HG03520 (cell line): ENCODE measurements at regions not wholly inside any gene's neighbourhood (a gene's known extent, or its start where the extent isn't known, plus 50 kb on each side); places are given as distances from the start of the nearest gene placed in this dataset.
"Not testable (repeated sequence)": the region's sequence is repeated elsewhere in the genome, so short reads cannot be mapped to it uniquely, and the experiment has no call there.

Experiments used
- ATAC-seq: cut with Tn5 transposase; IDR thresholded peaks from one replicate; pipeline ENCODE4 v1.9.1; 2021; ENCODE audit warnings: mild to moderate bottlenecking, moderate library complexity; ENCODE audit not compliant: unreplicated experiment

DNA sequence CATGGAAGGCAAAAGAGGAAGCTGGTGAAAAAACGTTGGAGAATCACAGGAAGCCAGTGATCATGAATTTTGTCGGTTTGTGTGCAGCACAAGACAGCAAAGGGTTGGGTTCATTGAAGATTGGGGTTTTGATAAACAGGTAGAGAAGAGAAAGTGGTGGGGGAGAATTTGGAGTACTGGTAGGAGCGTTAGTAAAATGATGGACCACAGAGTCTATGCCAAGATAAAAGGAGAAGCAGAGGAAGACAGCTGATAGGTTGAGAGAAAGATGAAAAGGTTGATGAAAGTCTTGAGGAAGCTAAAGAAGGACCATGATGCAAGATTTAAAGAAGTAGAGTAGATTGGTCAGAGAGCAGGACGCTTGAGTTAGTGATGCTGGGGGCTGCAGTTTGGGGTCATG lies 156.8 kb upstream of the POU3F1 start:
- no peak for ATAC-seq

DNA sequence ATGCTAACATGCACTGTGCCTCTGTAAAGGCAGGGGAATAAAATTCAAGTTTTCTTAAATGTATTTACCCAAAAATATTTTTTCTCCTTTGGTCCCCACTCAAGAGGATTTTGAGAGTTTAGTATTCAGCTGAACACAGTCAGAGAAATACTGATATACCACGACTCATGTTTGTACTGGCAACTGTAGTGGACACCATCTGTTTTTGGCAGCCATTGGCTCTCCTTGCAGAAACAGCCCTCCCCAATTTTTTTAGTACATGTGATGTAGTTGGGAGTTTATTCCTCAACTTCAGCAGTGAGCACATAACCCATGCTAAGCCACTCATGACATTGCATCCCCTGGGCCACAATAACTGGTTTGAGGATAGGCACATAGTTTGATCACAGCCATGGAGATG lies 154.8 kb upstream of the POU3F1 start:
- no peak for ATAC-seq

DNA sequence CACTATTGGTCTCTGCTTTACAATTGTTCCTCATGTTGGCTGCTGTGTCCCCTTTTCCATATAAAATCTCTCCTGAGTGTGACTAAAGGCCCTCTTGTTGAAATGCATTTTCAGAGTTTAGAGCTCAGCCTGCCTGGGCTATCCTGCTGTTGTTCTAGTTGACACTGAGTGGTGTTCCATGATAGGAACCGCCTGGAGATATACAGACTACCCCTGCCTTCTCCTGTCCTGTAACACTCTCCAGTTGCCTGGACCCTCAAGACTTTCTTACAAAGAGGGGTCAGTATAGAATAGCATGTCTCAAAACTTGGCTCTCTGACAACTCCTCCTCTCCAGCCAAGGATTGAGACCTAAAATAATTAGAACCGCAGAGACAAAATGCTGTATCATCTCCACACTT lies 152.0 kb upstream of the POU3F1 start:
- ATAC-seq, result no peak

GRCh38 chr1:38198099-38198498 lies 151.5 kb upstream of the POU3F1 start:
- no peak for ATAC-seq

- ATAC-seq, result no peak
Measured at GRCh38 chr1:38197312-38198061, 150.9 kb upstream of the POU3F1 start.

DNA sequence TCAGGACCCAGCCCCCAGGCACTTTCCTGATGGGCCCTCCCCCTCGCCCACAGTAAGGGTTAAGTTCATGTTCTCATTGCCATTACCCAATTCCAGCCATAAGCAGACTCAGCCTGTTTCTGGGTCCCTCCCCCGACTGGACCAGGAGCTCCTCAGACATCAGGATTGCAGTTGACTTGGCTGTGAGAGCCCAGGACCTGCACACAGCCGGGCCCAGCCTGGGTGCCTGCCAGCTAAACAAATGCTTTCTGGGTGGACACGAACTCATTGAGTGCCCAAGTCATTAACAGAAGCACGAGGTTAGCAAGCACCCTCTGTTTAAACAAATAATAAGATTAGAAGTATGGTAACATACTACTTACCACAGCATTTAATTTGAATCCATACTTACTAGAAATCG lies 147.9 kb upstream of the POU3F1 start:
- no peak for ATAC-seq

DNA sequence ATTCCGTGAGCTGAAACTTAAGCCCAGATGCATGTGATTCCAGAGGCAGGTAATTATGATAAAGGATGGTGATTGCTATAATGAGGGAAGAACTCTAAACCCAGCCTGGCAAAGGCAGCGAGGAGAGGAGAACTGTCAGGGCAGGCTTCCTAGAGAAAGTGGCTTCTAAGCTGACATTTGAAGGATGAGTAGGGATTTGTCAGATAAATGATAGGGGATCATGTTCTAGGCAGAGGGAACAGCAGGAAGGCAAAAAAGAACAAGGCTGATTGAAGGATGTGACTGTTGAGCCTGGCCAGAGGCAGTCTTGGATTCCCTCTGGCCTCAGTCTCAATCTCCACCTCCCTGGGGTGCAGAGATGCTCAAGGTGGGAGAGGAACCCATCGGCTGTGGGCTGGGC lies 146.4 kb upstream of the POU3F1 start:
- ATAC-seq, result no peak

DNA sequence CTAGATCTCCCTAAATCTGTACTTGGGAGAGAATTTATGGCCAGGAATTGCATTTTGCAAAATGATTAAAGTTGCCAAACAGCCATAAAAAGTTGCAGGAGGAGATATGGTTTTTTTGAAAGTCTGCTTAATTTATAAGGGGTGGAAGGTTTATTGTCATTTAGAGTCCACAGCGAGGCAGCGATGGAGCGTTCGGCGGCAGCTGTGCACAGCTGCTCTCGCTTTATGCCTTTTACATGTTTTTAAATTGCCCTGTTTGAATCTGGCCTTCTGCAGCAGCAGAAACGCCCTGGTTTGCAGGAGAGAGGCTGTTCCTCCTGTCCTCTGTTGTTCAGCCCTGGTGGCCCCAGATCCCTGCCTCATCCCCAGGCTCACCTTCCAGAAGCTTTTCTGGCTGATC lies 144.9 kb upstream of the POU3F1 start:
- no peak for ATAC-seq

GRCh38 chr1:38190983-38191382 lies 144.4 kb upstream of the POU3F1 start:
- no peak for ATAC-seq

GRCh38 chr1:38187552-38187951 lies 141.0 kb upstream of the POU3F1 start:
- ATAC-seq, result no peak

DNA sequence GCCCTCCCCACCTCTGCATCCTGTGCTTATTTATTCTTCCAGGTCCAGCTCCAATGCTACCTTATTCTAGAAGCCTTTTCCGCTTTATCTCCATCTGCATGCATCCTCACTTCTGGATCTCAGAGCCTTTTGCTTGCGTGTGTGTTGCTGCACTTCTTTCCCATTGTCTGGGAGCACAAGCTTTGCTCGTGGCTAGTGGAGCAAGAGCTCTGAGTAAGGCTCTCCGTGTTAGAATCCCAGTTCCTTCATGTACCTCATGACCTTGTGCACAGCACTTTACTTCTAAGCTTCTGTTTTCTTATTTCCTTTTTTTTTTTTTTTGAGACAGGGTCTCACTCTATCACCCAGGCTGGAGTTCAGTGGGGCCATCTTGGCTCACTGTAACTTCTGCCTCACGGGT lies 140.0 kb upstream of the POU3F1 start:
- ATAC-seq, result no peak

- no peak for ATAC-seq
Measured at GRCh38 chr1:38185913-38186312, 139.3 kb upstream of the POU3F1 start.

DNA sequence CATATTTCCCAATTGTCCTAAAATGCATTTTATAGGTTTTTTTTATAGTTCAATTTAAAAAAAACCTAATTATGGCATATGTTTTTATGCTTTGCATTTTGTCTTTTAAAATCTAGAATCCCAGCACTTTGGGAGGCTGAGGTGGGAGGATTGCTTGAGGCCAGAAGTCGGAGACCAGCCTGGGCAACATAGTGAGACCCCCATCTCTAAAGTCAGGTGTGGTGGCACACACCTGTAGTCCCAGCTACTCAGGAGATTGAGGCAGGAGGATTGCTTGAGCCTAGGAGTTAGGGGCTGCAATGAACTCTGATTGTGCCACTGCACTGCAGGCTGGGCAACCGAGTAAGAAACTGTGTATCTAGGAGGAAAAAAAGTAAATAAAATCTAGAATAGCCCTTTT lies 137.2 kb upstream of the POU3F1 start:
- ATAC-seq, result no peak

- ATAC-seq, result no peak
Measured at GRCh38 chr1:38183096-38183495, 136.5 kb upstream of the POU3F1 start.

GRCh38 chr1:38180388-38180787 lies 133.8 kb upstream of the POU3F1 start:
- ATAC-seq, result not testable (repeated sequence)

DNA sequence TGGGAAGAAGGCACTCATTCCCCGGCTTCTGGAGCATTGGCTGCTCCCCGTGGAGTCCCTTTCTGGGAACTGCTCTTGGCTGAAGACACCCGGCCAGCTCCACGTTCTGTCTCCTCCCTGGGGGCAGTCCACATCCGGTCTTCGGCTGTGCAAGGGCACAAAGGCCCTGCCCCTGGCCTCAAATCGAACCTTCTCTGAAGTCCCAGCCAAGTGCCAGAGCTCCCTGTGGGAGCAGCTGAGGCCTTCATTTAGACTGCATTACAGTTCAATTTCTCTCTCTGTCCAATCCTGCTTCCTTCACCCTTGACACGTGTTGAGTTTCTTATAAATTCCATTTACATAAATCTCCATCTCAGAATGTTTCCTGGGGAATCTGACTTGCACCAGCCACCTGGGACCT lies 132.9 kb upstream of the POU3F1 start:
- no peak for ATAC-seq

DNA sequence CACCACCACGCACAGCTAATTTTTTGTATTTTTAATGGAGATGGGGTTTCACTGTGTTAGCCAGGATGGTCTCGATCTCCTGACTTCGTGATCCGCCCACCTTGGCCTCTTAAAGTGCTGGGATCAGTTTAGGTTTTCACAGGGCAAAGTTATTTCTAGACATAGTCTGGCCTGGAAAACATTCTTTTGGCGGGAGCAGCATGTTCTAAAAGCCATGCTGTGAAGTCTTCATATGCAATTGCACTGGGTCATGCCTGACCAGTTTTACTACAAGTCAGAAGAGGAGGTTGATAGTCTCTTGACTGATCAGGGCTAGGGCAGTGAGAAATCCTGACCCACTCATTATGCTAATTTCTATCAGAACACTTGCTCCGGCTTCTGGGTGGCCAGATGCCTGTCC lies 131.6 kb upstream of the POU3F1 start:
- no peak for ATAC-seq

DNA sequence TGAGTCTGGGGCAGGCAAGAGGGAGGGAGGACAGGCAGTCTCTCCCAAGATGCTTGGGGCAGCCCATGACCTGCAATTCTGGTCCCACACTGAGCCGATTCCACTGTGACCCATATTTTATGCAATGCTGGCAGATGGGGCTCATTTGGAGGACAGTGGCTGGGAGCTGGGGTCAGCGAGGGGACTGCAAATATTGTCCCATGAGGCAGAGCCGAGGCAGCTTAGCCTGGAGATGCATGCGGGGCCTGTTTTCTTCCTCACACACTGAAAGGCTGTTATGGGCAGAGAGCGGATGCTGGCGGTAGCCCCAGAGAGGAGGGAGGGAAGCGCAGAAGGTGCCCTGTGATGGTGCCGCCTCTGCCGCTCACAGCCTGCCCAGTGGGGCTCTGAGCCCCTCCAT lies 128.5 kb upstream of the POU3F1 start:
- ATAC-seq, result no peak

DNA sequence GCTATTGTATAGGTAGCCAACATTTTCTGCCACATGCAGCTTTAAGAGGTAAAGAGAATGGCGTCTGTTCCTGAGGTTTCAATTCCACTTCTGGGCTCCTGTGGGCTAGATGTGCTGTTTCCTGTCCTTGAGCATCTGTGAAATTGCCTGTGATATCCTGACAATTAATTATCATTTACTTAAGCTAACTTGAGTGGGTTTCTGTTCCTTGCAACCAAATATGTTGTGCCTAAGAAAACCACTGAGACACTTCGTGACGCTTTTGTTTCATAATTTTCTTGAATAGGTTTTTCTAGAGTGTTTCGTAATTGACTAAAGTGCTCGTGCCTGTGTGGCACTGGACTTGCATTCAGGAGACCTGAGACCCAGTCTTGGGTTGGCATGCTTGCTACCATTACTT lies 127.3 kb upstream of the POU3F1 start:
- ATAC-seq, result no peak

DNA sequence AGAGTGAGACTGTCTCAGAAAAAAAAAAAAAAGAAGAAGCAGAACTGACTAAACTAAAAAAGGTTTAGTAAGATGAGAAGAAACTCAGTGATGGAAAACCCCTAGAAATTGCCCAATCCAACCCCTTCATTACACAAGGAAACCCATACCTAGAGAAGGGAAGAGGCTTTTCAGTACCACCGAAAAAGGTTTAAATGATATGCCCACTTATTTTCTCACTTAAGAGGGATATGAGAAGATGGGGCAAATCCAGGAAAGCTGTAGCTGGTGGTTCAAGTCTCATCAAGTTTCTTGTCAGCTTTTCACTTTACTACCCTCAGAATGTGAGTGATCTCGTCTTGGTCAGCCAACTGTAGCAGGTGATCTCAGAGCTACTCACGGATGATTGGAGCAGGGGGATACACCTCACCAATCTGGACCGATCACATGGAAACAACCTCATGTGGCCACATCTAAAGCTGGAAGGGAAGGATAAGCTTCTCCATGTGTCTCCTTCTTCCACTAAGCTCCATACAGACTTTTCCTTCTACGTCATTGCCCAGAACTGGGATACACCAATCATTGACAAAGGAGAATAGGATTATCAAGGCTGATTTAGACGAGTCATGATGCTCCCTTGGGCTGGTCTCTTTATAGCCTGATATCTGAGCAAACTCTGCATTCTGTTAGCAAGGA lies 126.7 kb upstream of the POU3F1 start:
- ATAC-seq, result no peak

DNA sequence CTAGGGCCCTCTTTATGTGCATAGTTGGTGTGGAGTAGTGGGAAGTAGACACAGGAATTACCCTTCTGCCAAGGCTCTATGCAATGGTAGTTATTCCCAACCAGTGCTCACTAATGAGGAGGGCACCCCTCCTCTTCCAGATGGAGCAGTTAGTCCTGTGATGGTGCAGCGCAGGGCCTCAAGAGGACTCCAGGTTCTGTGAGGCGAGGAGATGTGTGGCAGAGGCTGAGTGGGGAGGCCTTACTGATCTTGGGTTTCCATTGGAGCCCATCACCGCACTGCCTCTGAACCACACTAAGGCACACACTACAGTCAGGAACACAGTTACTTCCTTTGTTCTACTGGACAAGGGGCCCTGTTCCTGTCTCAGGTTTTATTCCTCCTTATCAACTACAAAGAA lies 122.5 kb upstream of the POU3F1 start:
- ATAC-seq, result no peak

DNA sequence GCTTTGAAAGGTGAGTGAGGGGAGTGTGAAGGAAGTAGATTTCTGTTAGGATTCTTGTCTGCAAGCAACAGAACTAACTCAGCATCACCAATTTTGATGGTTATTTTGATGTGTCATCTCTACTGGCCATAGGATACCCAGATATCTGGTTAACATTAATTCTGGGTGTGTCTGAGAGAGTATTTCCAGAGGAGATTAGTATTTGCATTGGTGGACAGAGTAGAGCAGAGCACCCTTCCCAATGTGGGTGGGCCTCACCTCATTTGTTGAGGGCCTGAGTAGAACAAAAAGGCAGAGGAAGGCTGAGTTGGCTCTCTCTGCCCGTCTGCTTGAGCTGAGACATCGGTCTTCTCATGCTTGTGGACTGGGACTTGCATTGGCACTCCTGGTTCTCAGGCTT lies 121.8 kb upstream of the POU3F1 start:
- ATAC-seq, result no peak

DNA sequence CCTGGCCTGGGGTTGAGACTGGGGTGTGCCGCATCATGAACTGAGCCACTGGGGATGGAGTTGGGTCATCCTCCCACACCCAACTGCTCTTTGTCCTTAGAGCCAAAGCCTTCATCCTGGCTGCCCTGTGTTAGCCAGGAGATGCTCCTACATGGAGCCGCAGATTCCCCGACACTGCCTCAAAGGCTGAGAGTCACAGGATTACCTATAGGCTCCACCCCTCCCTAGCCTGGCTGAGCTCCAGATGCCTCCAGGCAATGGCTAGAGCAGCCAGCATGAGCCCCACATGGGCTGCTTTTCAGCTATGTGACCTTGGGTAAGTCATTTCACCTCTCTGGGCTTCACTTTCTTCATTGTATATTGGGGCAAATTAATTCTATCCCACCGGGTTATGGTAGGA lies 119.9 kb upstream of the POU3F1 start:
- no peak for ATAC-seq
